Stimulated activated CD8-positive, alpha-beta memory T cell treated with anti-CD3 and anti-CD28 coated beads, Interleukin-2, amount 100 ng/mL, for 48 hours (primary cell): ENCODE measurements at regions not wholly inside any gene's neighbourhood (a gene's known extent, or its start where the extent isn't known, plus 50 kb on each side); places are given as distances from the start of the nearest gene placed in this dataset.
"Not testable (repeated sequence)": the region's sequence is repeated elsewhere in the genome, so short reads cannot be mapped to it uniquely, and the experiment has no call there.

Experiments used
- DNase-seq, 2 donors: peaks; one replicate each; pipeline ENCODE4 v3.0.0-alpha.2; 2020; ENCODE audit warnings: low read depth in 2 of 2

DNA sequence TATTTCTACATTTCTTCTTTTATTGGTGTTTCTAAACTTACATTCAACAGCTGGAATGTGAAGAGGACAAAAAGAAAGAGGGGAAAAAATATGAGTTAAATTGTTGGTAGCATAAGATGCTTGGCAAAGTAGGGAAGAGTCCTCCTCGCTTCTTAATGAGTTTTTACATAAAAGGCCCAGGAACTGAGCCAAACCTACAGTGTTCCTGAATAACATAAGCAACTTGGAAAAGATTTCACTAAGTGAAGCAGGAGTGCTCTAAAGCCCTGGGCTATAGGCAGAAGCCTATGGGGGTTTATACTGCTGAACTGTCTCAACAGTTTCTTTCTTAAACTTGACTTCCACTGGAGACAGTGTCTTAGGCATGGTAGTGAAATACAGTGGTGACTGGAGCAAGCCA is 115.0 kb upstream of the USP25 start:
- DNase-seq = no peak

DNA sequence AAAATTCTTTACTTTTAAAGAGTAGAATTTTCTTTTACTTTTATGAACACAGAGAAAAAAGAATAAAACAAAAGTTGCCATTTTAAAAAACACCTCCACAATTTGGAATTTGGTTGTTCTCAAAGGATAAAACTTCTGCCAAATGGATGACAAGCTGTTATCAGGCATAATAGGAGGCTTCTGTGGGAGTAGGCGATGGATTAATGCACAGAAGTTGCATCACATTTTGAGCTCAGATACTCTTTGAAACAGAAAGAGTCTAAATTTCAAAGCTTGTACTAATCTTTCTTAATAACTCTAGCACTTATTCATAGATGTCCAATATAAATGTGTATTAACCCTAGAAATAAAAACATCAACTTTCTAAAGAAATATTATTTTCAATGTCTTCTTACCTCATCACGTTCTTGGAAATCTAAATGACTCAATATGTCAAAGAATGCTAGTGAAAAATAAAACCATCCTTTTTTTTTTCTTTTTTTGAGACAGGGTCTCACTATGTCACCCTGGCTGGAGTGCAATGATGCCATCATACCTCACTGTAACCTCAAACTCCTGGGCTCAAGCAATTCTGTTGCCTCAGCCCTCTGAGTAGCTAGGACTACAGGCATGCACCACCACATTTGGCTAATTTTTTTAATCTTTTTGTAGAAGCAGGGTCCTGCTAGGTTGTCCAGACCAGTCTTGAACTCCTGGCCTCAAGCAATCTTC is 112.8 kb upstream of the USP25 start:
- DNase-seq = no peak

DNA sequence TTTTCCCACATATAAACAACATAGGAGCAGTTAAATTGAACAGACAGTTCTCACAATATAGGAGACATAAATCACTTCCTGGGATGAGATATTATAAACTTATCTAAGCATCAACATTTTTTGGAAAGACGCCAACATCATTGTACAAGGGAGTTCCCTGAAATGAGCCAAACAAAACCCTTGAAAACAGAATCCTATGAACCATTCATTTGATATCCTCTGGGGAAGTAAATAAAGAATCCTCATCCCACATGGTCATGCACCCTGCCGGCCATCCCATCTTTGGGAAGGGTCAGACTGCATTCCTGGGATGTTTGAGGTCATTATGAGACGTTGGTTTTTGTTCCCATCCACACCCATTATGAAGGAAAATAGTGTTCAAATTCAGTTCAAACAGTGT is 111.8 kb upstream of the USP25 start:
- DNase-seq = no peak

- DNase-seq = no peak
Observed at GRCh38 chr21:15620892-15621291, 108.9 kb upstream of the USP25 start.

- DNase-seq = no peak
Observed at GRCh38 chr21:15624646-15625045, 105.1 kb upstream of the USP25 start.

GRCh38 chr21:15625363-15625762 is 104.4 kb upstream of the USP25 start:
- DNase-seq = no peak

- DNase-seq = no peak
Observed at GRCh38 chr21:15626031-15626430, 103.8 kb upstream of the USP25 start.

DNA sequence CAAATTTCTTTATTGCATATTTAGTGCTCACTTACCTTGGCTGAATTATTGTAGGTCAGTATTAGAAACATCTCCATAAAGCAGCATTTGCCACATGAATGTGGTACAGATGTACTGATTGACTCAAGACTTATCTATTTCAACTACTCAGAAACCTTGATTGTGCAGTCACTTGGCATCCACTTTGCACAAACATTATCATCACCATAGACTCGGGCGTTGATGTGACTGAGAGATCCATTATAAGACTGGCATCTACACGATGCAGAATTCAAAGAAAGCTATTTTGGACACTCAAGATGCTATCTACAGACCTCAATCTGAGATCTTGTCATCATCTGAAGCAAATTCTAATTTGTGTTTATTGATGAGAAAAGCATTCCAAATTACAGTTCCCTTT is 102.8 kb upstream of the USP25 start:
- DNase-seq = no peak

DNA sequence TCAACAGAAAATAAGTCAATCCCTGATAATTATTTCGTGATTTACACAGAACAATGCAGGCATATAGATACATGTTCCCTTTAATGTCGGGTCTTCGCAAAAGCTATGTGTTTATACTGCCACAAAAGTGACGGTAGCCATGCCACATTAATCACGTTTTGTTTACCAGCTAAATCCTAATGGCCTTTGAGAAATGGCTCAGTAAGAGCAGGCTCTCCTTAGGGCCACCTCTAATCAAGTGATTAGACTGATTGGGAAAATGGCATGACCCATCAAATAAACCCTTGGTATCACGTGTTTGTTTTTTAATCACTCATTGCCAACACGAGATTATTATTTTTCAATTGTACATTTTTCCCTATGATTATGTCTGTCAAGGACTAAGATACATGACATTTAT is 102.0 kb upstream of the USP25 start:
- DNase-seq = no peak

DNA sequence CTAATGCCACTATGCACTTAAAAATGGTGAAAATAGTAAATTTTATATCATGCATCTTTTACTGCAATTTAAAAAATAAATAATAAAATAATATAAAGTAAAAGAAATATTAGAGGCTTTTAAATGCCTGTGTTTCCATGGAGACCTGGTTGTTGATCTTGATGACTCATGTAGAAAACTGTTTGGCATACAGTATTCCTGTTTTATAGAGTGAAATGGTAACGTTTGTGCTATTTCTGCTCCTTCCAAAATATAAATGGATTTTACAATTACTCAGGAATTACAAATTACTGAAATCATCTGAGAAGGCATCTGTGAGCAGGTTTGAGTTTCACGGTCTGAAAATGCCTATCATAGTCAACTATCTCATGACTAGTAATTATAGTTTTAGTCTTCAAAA is 98.4 kb upstream of the USP25 start:
- no peak for DNase-seq

- not testable (repeated sequence) for DNase-seq
Observed at GRCh38 chr21:15634541-15634940, 95.2 kb upstream of the USP25 start.

GRCh38 chr21:15638856-15639549 is 90.8 kb upstream of the USP25 start:
- DNase-seq = no peak

GRCh38 chr21:15640113-15640512 is 89.7 kb upstream of the USP25 start:
- not testable (repeated sequence) for DNase-seq

GRCh38 chr21:15644489-15644888 is 85.3 kb upstream of the USP25 start:
- no peak for DNase-seq

- no peak for DNase-seq
Observed at GRCh38 chr21:15645830-15646229, 84.0 kb upstream of the USP25 start.

- no peak for DNase-seq
Observed at GRCh38 chr21:15650735-15651134, 79.0 kb upstream of the USP25 start.

DNA sequence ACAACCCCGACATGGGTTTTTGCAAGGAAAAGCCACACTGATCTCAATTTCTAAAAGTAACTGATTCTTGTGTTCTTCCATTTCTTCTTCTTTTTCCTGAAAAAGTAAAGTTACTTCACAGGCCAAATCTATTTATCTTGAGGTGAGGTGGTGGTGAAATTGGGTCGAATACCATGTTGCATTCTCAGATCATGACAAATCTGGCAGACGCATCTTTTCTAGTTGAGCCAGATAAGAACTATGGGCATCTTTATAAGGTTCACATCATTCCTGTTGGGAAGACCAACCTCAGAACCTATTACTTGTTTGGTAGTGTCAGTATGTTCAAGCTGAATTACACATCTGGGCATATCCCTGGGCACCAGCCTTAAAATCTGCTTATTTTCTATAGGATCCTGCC is 78.6 kb upstream of the USP25 start:
- no peak for DNase-seq

GRCh38 chr21:15653710-15654109 is 76.1 kb upstream of the USP25 start:
- DNase-seq = no peak

DNA sequence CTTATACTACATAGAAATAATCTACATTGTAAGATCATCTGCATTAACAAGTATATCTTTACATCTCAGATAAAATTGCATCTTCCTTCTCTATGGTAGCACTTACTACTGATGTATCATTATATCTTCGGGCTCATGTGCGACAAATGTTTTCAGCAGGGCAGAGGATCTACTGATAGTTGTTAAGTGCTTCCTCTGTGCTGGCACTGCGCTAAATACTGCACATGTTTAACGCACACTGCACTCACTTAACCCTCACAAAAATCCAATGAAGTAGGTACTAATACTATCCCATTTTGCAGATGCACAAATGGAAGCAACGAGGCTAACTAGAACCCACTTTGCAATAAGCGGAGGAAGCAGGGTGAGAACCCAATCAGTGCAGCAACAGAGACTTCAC is 75.6 kb upstream of the USP25 start:
- no peak for DNase-seq

DNA sequence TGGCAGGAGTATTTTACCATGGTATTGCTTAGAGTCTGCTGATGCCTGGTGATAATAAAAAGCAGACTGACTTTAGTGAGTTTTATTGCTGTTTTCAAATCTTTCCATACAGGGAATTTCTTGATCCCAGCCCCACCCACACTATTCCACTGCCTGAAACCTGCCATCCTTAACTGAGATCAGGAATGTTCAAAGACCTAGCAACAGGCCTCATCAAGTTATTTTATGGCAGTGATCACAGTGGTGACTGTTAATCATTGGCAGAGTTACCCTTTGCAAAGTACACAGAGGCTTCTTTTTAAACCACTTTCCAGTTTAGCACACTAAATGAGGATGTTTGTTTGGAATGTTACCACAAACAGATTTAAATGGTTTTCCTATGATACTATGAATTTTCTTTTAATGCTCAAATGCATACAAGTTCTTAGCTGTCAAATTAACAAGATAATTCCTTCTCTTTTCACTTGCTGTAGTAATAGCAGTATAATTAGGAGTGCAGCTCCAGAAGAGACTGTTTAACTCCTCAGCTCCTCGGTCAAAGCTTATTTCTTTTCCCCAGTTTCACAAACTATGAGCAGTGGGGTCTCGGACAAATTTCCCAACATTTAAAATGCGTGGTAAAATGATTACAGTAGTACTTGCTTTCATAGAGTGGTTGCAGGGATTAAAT is 69.9 kb upstream of the USP25 start:
- DNase-seq = no peak

DNA sequence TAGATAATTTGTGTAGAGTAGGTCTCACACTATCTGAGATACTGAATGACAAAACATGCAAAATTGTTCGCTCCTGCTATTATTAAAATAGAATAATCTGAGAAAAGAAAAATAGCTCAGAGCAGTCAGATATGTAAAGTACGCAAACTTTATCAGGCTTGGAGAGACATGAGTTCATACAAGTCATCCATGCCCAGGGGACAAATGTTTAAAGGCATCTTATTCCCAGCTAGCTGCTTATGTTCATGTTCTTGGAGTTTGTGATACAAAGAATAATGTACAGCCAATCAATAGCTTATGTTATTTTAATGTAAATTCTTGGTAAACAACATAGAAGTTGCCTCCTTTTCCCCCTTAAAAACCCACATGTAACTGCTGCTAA is 69.4 kb upstream of the USP25 start:
- DNase-seq = no peak

- DNase-seq = no peak
Observed at GRCh38 chr21:15667010-15667409, 62.8 kb upstream of the USP25 start.

DNA sequence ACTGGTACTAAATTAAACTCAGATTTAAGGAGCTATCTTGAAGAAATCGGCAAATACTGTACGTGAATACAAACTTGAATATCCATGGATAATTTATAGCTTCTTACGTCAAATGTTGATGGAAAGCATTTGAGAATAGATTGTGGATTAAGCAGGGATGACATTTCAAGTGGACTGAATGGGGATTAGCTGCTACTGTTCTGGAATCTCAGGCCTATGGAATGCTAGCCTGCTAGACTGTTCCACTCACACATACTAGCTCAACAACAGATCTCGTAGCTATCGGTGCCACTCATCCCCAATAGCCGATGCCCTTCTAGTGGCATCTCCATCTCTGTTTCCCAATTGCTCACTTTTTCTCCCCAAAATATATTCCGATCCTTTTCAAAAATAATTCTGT is 62.0 kb upstream of the USP25 start:
- no peak for DNase-seq
